ENCODE measurements at regions not wholly inside any gene's neighbourhood (a gene's known extent, or its start where the extent isn't known, plus 50 kb on each side); places are given as distances from the start of the nearest gene placed in this dataset.
"Not testable (repeated sequence)": the region's sequence is repeated elsewhere in the genome, so short reads cannot be mapped to it uniquely, and the experiment has no call there.

DNA sequence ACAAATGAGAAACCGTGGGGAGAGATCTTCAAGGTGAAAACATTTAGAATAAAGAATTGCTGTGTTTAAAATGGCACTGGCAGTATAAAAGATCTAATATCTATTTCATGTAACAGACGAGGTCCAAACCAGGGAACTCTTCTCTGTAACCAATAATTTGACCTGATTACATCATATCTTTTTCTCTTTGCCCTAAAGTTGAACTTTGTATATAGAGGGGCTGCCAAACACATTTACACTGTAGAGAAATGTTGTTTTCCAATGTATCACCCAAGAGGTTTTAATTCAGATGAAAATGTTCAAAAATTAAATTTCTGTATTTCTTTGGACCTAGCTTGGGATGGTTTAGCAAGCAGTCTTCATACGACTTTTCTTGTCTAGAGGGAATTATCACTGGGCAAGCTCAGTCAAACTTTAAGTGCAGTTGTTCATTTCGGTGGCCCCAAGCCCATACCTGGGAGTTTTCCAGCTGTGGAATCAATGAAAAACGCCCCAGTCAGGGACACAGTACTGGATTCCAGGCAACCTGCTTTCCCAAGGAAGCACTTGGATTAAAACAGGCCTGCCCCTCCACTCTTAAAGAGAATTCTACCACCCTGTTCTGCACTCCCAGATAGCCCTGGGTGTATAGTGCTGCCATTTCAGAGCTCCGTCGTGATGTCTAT, 208.5 kb upstream of the FN1 start:
- DNase-seq, result no peak

DNA sequence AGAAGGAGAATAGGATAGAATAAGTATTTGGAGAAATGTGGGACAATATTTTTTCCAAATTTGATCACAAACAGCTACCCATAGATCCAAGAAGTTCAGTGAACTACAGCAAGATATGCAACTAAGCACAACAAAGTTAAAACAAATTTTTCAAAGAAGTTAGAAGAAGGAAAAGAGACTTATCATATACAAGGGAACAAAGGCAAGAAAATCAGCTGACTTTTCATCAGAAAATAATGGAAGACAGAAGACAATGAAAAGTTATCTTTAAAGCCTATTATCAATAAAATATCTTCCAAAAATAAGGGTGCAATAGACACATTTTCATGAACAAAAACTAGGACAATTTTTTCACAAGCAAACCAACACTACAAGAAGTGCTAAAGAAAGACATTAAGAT, 202.8 kb upstream of the FN1 start:
- DNase-seq, result no peak

DNA sequence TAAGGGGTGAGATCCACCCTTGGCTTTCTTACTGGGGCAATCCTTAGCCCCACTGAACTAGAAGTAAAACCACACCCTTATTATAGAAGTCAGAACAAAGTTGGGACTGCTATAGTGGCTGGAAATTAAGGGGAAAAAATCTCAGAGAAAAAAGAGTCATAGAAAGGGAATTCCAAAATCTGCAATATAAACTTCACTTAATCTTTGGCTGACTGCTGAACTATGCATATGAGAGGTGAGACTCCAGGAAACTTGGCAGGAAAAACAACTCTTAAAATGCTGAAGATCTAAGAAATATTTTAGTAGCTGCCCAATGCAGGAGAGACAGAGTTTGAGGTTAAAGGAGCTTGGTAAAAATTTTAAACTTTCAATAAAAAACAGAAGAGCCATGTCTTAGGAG, 201.8 kb upstream of the FN1 start:
- no peak for DNase-seq

DNA sequence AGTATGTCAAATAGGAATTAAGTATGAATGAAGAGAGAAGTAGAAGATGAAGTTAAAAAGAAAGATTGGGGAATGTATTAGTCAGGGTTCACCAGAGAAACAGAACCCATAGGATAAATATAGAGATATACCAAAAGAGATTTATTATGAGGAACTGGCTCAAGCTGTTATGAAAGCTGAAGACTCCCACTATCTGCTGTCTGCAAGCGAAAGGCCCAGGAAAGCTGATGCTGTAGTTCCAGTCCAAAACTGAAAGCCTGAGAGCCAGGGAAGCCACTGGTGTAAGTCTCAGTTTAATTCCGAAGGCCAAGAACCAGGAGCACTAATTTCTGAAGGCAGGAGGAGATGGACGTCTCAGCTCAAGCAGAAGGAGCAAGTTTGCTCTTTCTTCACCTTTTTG, 200.9 kb upstream of the FN1 start:
- DNase-seq, result no peak

DNA sequence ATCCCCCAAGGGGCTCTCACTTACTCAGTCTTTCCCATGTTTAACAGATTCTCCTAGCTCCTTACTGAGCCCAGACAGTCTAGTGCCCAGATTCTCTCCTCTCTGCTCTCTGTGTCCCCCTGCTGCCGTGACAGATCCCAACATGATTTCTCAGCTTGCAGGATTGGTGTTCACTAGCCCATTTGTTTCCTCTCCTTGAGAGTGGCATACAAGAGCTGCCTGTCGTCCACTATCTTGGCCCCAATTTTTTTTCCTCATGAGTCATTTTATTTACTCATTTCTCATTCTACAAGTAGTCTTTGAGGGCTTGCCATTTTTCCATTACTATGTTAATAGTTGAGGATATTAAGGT, 199.9 kb upstream of the FN1 start:
- no peak for DNase-seq

DNA sequence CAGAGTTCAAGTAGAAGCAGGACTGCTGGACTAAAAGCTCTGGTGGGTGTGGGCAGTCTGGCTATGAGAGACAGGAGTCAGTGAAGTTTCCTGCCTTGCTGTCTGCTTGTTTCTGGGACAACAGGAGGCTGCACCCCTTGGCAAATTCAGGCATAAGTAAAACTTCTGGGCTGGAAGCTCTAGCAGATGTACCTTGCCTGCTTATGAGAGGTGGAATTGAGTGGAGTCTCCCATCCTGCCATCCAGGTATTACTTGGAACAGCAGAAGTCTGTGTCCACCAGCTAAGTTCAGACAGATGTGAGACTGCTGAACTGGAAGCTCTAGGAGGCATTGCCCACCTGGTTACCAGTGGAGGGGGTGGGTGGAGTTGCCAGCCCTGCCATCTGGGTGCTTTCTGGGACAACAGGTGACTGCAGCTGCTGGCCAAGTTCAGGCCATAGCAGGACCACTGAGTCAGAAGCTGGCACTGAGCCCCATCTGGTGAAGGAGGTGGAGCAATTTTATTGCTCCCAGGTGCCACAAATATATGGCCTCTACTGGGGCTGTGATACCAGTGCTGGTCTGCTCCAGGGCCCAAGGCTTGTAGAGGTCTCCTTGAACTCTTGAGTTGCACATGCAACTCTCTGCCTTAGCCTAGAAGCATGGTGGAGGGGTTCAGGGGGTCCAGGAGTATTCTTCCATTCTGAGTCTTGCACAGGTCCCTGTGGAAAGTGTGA, 199.4 kb upstream of the FN1 start:
- no peak for DNase-seq

DNA sequence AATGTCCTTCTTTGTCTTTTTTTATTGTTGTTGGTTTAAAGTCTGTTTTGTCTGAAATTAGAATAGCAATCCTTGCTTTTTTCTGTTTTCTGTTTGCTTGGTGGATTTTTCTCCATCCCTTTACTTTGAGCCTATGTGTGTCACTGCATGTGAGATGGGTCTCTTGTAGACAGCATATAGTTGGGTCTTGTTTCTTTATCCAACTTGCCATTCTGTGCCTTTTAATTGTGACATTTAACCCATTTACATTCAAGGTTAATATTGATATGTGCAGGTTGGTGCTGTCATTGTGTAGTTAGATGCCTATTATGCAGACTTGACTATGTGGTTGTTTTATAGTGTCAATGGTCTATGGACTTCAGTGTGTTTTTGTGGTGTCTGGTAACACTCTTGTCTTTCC, 197.5 kb upstream of the FN1 start:
- DNase-seq, result no peak

DNA sequence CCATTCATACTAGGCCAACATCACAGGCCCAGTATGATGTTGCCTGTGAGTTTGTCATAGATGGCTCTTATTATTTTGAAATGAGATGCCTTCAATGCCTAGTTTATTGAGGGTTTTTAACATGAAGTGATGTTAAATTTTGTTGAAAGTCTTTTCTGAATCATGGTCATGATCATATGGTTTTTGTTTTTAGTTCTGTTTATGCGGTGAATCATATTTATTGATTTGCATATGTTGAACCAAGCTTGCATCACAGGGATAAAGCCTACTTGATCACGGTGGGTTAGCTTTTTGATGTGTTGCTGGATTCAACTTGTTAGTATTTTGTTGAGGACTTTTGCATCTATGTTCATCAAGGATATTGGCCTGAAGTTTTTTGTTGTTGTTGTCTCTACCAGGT, 195.8 kb upstream of the FN1 start:
- DNase-seq, result no peak

DNA sequence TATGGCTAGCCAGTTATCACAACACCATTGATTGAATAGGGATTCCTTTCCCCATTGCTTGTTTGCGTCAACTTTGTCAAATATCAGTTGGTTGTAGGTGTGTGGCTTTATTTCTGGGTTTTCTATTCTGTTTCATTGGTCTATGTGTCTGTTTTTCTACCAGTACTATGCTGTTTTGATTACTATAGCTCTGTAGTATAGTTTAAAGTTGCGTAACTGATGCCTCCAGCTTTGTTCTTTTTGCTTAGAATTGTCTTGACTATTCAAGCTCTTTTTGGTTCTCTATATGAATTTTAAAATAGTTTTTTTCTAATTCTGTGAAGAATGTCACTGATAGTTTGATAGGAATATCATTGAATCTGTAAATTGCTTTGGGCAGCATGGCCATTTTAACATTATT, 194.9 kb upstream of the FN1 start:
- not testable (repeated sequence) for DNase-seq

DNA sequence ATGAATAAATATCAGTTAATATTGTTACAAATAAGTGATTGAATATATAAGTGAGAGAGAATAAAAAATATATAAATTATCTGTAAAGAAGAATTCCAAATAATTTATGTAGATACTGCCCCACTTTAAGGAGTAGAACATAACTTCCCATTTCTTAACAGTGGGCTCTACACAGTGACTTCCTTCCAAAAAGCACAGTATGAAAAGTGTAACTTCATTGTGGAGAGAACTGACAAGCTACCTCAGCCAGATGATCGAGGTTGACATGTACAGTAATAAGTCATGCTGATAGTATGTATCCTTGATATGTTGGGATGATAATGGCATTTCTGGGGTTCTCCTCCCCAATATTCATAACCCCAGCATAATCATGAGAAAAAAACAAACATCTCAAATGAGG, 191.9 kb upstream of the FN1 start:
- DNase-seq, result no peak

DNA sequence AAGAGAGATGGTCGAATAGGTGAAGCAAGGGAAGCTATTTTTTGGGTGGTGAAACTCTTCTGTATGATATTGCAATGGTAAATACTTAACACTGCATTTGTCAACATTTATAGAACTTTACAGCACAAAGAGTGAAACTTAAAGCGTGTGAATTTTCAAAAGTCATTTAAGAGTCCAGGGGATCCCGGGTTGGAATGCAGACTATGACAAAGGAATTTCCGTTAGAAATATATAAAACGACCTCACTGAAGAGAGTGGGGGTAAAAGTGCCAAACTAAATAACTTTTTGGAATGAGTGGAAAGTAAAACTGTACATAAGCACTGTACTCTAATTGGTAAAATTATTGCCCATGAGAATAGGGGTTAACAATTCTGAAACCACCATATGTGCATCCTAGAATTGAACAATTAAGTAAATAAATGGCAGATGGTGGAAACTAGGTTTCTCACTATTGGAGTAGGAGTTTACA, 191.0 kb upstream of the FN1 start:
- no peak for DNase-seq

DNA sequence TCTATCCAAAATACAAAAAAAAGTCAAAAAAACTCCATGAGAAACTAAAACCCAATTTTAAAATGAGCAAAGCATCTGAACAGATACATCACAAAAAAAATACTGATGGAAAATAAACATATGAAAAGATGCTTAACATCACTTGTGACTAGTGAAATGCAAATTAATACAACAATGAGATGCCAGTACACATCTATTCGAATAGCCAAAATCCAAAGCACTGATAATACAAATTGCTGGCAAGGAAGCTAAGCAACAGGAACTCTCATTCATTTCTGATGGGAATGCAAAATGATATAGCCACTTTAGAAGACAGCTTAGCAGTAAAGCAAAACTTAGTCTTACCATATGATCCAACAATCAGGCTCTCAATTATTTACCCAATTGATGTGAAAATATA, 190.2 kb upstream of the FN1 start:
- DNase-seq, result no peak

DNA sequence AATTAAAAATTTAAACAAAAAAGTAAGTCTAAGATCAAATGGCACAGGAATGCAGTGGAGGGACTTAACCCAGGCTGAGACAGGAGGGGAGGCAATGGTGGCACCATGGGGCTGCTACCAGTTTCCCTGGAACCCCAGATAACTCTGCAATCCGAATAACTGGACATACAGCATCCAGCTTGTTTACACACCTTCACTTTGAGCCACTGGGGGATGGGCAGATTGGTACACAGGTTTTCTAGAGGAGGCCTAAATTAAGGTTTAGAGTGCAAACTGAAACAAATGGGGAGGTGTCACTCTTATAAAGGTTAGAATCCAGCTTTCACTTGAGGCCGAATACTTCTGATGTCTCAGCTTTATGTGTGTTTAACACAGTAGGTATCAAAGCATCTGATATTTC, 189.3 kb upstream of the FN1 start:
- DNase-seq, result no peak

DNA sequence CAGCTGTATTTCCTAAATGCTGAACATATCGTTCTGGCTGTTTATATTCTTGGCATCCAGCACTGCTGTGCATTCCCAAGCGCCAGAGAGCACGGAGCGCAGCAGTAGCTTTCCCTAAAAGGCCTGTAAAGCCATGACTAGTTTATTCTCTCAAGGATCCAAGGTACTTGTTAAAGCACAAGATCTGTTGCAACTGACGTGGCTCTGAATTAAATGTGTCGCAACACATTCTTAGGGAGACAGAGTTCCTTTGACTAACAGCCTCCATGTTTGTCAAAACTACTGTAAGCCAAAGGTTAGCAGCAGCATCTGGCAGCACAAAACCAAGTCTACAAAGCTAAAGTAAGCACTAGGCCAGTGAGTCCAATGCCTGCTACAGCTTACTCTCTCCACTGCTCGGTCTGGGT, 188.6 kb upstream of the FN1 start:
- no peak for DNase-seq

DNA sequence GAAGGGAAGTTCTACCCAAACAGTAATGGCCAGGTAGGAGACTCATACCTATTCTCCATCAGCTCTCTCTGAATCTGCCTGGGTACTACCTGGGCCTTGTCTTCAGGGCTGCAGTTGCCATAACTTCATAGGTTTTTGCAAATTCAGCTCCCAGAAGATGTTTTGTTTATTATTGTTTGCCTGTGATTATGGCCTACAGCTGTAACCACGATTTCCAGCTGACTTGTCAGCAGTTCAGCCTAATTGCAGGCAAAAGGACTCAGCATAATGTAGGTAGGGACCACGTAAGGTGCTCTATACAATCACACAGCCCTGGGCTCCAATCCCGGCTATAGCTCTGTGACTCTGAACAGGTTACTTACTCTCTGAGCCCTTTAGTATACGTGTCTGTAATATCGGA, 187.0 kb upstream of the FN1 start:
- DNase-seq, result no peak

DNA sequence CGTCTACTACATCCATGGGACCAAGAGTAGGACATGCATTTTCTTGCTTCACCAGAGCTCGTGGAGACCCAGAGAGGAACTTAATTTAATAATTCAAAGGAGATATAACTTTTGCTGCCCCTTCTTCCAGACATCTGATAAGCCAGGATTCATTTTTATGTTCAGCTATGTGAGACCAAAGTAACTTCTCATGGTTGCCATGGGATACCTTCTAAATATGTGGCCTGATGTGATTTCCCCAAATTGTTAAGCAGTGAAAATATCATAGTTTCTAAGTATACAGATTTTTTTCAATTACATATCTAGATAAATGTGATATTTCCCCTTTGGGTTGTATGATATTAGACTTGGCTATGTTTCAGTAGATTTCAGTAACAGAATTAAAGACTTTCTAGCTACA, 185.5 kb upstream of the FN1 start:
- no peak for DNase-seq

DNA sequence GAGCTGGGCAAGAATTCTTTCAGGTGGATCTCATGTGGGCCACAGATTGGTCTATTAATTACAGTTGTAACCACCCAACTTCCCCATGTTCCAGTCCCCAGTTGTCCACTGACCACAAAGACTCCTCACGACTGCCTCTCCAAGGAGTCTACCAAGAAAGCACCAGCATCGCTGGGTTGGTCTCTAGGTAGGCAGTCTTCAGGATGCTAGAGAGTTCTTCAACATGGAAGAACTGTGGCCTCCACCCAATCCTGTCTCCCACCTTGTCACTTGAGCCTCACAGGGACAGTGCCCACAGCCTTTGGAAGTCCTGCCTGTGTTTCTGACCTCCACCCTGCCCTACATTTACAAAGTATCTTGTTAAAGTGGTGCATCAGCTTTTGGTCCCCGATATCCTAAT, 184.7 kb upstream of the FN1 start:
- DNase-seq, result no peak

DNA sequence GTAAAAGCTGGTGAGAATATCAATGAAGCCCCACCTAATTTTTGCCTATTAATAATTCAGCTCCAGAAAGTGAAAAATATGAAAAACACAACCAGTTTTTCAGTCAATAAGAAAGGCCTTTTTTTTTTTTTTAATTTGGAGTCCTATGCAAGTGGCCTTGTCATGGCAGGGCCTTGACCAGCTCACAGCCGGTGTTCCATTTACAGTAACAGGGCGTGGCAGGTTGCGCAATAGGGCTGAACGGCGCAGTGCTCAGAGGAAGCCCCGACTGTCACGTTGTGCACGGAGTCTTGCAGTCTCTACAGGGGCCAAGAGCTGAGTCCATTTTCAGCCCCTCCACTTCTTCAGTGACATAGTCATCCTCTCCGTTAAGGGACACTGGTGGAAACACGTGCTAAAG, 184.1 kb upstream of the FN1 start:
- DNase-seq, result peak in 1 of 2 donors; percentile 36

DNA sequence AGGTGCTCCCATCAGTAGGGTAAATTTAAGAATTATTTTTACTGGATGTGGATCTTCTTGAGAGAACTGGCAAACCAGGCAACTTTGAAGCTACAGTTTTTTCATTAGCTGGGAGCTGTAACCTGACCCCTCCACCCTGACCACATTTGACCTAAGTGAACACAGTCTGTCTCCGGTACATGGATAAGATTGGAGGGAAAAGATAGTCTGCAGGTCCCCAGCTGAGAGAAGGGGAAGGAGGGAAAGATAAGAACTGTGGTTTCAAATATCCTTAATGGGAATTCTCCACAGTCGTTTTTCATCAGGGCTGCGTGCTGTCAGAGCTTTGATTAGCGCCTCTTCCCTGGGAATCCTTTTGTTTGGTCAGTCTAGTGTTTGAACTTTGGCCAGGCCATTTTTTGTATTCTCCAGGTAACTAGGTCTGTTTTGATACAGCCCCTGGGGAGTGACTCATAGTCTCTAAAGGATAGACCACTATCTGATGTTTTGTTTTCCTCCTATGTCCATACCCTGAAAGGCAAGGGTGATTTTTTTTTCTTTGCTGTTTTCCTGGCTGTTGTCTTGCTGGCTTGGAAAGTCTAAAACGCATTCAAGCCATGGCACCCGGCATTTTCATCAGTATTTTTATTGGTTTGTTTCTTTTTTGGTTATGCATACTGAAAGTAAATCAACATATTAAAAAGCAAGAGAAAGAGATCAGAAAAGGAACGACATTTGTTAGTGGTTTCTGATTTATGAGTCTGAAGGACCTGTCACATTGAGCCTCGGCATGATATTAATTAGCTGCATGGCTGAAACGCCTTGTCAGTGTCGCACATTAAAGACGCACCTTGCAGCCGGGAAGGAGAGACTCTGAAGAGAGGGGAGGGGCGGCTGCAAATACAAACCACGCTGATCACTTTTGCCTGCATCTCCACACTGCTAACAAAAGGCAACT, 183.4 kb upstream of the FN1 start:
- DNase-seq, result no peak

DNA sequence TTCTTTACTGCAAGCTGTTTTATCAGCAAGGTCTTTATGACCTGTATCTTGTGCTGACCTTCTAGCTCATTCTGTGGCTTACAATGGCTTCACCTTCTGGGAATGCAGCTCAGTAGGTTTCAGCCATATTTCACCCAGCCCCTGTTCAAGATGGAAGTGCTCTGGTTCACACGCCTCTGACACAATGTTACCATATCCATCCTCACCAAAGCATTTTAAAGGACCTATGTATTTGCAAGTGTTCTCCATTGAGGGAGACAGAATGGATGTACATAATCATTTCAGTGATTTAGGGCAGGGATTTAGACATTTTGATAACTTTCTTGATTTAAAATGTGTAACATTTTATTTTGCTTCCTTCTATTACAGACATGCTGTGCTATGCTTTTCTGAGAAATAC, 182.3 kb upstream of the FN1 start:
- no peak for DNase-seq

DNA sequence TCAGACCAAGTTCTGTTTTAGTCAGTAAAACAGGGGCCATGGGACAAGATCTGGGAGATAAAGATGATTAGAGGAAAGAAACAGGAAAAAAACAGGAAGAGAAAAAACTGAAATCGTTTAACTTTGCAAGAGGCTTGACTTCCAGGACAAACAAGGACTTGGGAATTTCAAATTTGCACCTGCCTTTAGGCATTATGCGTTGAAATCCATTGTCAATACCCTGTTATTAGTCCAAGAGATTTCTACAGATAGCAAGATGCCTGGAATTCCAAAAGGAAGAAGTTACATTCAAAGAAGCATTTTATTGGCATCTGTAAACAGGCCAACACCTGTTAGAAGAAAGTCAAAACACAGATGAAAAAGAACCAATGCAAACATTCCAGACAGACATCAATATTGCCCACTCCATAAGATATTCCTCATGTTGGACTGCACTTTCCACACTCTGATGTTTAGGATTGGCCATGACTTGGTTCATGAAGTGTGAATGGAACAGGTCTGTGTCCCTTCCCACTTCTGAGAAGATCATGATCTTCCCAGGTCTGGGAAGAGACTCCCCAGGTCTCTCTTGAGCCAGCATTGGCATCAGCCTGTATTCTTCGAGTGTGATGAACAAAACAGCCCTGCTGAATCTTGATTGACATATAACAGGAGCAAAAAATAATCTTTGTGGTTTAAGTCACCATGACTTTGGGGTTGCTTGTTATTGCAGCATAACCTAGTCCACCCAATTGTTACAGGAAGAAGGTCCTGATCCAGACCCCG, 181.4 kb upstream of the FN1 start:
- DNase-seq, result no peak

DNA sequence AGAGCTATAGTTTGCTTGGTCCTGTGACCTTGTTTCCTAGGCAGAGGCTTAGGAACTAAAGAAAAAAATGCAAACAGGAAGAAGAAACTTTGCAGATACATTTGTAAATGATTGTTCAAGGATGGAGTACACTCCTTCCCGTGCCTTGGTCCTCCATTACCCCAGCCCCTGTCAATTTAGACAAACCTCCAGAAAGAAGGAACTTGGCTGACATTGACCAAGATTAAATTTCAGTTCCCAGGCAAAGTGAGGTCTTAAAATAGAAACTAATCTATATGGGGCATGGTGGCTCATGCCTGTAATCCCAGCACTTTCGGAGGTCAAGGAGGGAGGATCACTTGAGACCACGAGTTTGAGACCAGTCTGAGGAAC, 179.9 kb upstream of the FN1 start:
- no peak for DNase-seq

Data from bone marrow (tissue), 2 donors.